AG04450 (cell line): ENCODE measurements at regions not wholly inside any gene's neighbourhood (a gene's known extent, or its start where the extent isn't known, plus 50 kb on each side); places are given as distances from the start of the nearest gene placed in this dataset.
"Not testable (repeated sequence)": the region's sequence is repeated elsewhere in the genome, so short reads cannot be mapped to it uniquely, and the experiment has no call there.

Experiments
- CTCF ChIA-PET: fragments of 300-600, 350-600 bp; formaldehyde crosslinking; extraction: SDS; loops from one replicate; lab custom pipeline; 2022; ENCODE audit warnings: antibody characterized with exemption, inconsistent platforms; lab: Charles Lee
- POLR2A ChIA-PET: fragments of 350-600 bp; formaldehyde crosslinking; extraction: SDS; loops from one replicate; lab custom pipeline; 2021; ENCODE audit warnings: antibody characterized with exemption, inconsistent platforms; lab: Yijun Ruan, JAX
- DNase-seq: peaks from one replicate; pipeline ENCODE4 v3.0.0-alpha.2; 2011; ENCODE audit warnings: low read depth, low spot score
- H3K27ac ChIP-seq: one replicate; pipeline ENCODE4 v1.5.1; 2012; ENCODE audit warnings: low read depth, low read length, control low read depth
- H3K27me3 ChIP-seq: one replicate; pipeline ENCODE4 v1.6.0; 2012; ENCODE audit warnings: low read length; ENCODE audit not compliant: control insufficient read depth, insufficient read depth
- H3K4me3 ChIP-seq: 2 replicates; pipeline ENCODE4 v1.5.1; 2011; ENCODE audit warnings: mild to moderate bottlenecking, low read depth, low read length, control low read depth
- H3K9me3 ChIP-seq: 2 replicates; pipeline ENCODE4 v1.5.1; 2012; ENCODE audit warnings: low read length; ENCODE audit not compliant: control insufficient read depth, insufficient read depth
- TF ChIP-seq, protein P1 (sequence below): IDR thresholded peaks from 2 replicates; pipeline ENCODE4 v1.5.1; 2011; ENCODE audit warnings: low read depth, low read length, control low read depth, inconsistent platforms

GRCh38 chr17:5978496-5978895 lies 91.7 kb upstream of the WSCD1 start:
- H3K9me3 ChIP-seq, result peaks cover 2% of the 10 kb centered on the region
- no peaks in the 10 kb centered on the region for H3K27me3 ChIP-seq
- H3K27ac ChIP-seq, result no peak overlapping the region
- no peak overlapping the region for H3K4me3 ChIP-seq
- TF ChIP-seq, protein P1, sequence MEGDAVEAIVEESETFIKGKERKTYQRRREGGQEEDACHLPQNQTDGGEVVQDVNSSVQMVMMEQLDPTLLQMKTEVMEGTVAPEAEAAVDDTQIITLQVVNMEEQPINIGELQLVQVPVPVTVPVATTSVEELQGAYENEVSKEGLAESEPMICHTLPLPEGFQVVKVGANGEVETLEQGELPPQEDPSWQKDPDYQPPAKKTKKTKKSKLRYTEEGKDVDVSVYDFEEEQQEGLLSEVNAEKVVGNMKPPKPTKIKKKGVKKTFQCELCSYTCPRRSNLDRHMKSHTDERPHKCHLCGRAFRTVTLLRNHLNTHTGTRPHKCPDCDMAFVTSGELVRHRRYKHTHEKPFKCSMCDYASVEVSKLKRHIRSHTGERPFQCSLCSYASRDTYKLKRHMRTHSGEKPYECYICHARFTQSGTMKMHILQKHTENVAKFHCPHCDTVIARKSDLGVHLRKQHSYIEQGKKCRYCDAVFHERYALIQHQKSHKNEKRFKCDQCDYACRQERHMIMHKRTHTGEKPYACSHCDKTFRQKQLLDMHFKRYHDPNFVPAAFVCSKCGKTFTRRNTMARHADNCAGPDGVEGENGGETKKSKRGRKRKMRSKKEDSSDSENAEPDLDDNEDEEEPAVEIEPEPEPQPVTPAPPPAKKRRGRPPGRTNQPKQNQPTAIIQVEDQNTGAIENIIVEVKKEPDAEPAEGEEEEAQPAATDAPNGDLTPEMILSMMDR, result no peak
- ChIA-PET CTCF (no interaction called here), POLR2A (no interaction called here)
- no peak for DNase-seq

DNA sequence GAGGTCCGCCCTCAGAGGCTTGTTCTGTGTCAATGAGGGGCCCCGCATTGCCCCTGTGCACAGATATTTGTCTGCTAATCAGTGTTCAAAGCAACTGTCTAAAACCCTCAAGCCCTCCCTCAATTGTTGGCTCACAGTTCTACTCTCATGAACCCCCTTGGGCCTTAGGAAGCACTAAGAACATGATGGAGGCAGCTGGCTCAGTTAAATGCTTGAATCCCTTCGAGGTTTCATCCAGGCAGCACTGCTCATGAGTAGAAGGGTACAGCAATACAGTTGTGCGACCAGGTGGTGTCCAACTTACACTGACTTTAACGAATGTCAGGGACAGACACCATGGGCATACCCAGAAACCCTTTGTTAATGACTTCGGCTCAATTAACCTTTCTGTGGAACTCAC lies 89.2 kb upstream of the WSCD1 start:
- no peak for DNase-seq
- Histone ChIP-seq H3K27me3 (no peaks in the 10 kb centered on the region), H3K27ac (no peak overlapping the region), H3K4me3 (no peak overlapping the region), H3K9me3 (peaks cover 2% of the 10 kb centered on the region)
- ChIA-PET CTCF (no interaction called here), POLR2A (no interaction called here)
- TF ChIP-seq, protein P1, result no peak

- H3K27me3 ChIP-seq, result no peaks in the 10 kb centered on the region
- POLR2A ChIA-PET, result no interaction called here
- H3K27ac ChIP-seq, result no peak overlapping the region
- no peak overlapping the region for H3K4me3 ChIP-seq
- CTCF ChIA-PET, result no interaction called here
- TF ChIP-seq, protein P1, result no peak
- no peaks in the 10 kb centered on the region; the same call in 1 of the 2 replicates for H3K9me3 ChIP-seq
- no peak for DNase-seq
Observed at GRCh38 chr17:5986644-5987043, 83.5 kb upstream of the WSCD1 start.

DNA sequence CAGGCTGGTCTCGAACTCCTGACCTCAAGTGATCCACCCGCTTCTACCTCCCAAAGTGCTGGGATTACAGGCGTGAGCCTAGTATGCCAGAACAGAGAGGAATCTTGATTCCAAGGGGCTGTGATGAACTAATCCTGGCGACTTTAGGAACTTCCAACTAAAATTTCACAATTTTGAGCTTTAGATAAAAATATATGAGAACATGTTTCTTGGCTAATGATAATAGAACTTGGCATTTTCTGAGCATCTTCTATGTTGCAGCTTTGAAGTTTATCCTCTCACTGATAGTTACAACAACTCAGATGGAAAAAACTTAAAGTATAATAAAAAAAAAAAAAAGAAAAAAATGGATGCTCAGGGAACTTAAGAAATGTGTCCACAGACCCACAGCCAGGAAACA lies 69.8 kb upstream of the WSCD1 start:
- no peak overlapping the region for H3K4me3 ChIP-seq
- ChIA-PET POLR2A (no interaction called here), CTCF (interaction anchor here (0.6 kb wide), 1 partner anchor 1249 kb away, joined by 4 read pairs; no protein-coding TSS in a partner anchor)
- no peak for DNase-seq
- H3K27ac ChIP-seq, result no peak overlapping the region
- no peaks in the 10 kb centered on the region for H3K27me3 ChIP-seq
- H3K9me3 ChIP-seq, result peaks cover 7% of the 10 kb centered on the region
- TF ChIP-seq, protein P1, result no peak

DNA sequence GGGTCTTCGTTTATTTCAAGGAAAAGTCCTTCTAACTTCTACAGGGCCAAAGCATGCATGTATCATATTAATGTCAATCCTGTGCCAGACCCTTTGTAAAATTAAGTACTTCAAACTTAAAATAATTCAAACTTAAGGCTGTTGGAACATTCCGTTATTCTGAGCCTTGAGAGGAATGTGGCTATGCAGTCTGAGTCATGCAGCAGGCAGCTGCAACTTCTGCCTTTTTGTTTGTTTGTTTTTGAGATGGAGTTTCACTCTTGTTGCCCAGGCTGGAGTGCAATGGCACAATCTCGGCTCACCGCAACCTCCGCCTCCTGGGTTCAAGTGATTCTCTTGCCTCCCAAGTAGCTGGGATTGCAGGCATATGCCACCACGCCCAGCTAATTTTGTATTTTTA lies 67.0 kb upstream of the WSCD1 start:
- peak; percentile 2 for DNase-seq
- H3K27me3 ChIP-seq, POLR2A ChIA-PET, H3K27ac ChIP-seq, H3K9me3 ChIP-seq, H3K4me3 ChIP-seq, CTCF ChIA-PET: not testable (repeated sequence)

DNA sequence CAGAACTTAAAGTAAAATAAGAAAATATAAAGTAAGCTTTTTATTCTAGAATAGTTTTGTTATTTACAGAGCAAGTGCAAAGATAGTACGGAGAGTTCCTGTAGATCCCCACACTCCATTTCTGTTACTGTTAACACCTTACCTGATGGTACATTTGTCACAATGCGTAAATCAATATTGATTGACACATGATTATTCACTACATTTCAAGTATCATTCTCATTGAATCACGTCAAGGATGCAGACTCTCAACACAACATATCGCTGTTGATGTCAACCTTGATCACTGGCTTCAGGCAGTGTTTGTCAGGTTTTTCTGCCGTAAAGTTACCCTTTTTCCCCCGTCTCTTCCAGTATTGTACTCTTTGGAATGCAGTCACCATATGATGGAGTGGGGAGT lies 64.2 kb upstream of the WSCD1 start:
- POLR2A ChIA-PET, result no interaction called here
- DNase-seq, result no peak
- TF ChIP-seq, protein P1, result no peak
- CTCF ChIA-PET, result no interaction called here
- Histone ChIP-seq H3K9me3 (peaks cover 7% of the 10 kb centered on the region), H3K4me3 (no peak overlapping the region), H3K27me3 (no peaks in the 10 kb centered on the region), H3K27ac (no peak overlapping the region)
